Suppressor macrophage (primary cell): ENCODE measurements at regions not wholly inside any gene's neighbourhood (a gene's known extent, or its start where the extent isn't known, plus 50 kb on each side); places are given as distances from the start of the nearest gene placed in this dataset.

Experiments
- DNase-seq, 4 experiments: peaks; one replicate each; pipeline ENCODE4 v3.0.0-alpha.2; 2020 to 2022

GRCh38 chr3:55413236-55413635, 73.9 kb downstream of the WNT5A start:
- DNase-seq = no peak

DNA sequence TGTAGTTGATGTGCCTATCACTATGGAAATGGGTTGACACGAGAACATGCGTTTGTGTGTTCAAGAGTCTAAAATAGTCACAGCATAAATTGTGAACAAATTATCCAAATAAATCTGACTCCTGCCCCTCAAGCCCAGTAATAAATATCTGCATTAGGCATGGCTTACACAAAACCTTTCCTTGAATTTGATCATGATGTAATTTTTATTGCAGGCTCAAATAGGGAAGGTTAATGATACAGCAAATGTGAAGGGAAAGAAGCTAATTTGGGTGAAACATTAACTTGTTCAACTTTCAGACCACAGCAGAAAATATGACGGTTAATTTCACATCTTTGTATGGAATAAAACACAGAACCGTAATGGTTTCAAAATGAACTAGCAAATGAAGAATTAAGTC, 74.6 kb downstream of the WNT5A start:
- DNase-seq = no peak

DNA sequence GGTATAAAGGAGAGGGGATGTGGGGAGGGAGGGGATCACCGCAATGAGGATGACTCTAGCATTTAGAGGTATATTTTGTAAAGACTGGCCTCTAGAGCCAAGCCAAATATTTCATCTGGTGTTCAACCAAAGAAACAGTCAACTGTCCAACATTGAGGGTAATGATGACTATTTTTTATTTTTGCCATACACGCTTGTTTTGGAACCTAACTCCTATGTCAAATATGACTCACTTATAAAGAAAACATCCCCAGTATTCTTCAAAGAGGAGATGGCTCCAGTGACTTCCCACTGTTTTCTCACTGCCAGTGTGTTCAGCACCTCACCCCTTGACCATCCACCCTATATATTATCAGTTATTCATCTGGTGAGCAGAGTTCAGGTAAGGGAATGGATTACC, 77.3 kb downstream of the WNT5A start:
- no peak for DNase-seq

- no peak for DNase-seq
Measured at GRCh38 chr3:55408193-55408826, 78.8 kb downstream of the WNT5A start.

GRCh38 chr3:55407426-55407820, 79.7 kb downstream of the WNT5A start:
- no peak for DNase-seq

GRCh38 chr3:55406696-55407425, 80.2 kb downstream of the WNT5A start:
- DNase-seq = peak in 3 of 4 experiments; percentile 1 to 67 (median 26)

GRCh38 chr3:55405436-55405835, 81.7 kb downstream of the WNT5A start:
- DNase-seq = peak in 1 of 4 experiments; percentile 2

DNA sequence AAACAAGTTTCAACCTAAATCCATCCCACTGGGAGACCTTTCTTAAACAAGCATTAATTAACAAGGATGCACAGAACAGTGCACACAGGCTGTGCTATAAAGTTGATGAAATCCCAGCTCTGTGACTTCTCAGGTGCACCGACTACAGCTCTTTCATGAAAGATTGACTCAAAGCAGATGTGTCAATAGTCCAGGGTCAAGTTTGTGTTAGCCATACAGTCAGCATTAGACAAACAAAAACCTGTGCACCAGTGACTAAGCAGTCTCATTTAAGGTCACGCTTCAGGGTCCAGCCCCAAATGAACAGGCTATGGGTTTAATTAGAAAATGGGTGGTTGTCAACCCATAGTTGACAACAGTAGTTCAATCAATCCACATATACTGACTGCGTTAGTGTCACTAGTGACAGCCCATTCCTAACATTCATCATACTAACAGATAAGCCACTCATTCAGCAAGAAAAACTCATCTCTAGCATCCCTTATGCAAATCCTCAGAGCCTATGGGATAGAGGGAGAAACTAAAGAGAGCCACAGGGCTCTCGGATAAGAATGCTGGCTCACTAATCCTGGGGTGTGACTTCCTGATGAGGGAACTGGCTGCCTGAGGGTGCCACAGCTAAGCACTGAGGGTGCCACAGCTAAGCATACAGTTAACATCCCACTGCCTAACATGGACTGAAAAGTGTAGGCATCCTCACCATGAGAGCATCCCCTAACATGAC, 84.1 kb downstream of the WNT5A start:
- no peak for DNase-seq

DNA sequence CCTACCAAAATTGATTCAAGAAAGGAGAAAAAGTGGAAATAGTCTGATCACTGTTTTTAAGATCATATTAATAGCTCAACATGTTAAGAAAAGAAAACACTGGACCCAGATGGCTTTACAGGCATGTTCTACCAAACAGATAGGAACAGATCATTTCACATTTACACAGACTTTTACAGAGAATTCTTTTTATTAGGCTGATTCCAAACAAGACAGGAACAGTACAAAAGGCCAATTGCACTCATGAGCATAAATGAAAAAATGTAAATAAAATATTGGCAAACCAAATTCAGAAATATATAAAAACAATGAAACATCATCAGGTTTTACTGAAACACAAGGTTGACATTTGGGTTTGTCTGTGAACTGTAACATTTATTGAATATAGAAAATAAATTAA, 106.5 kb downstream of the WNT5A start:
- no peak for DNase-seq

GRCh38 chr3:55376753-55377347, 110.3 kb downstream of the WNT5A start:
- no peak for DNase-seq

GRCh38 chr3:55373423-55373822, 113.7 kb downstream of the WNT5A start:
- DNase-seq = no peak

DNA sequence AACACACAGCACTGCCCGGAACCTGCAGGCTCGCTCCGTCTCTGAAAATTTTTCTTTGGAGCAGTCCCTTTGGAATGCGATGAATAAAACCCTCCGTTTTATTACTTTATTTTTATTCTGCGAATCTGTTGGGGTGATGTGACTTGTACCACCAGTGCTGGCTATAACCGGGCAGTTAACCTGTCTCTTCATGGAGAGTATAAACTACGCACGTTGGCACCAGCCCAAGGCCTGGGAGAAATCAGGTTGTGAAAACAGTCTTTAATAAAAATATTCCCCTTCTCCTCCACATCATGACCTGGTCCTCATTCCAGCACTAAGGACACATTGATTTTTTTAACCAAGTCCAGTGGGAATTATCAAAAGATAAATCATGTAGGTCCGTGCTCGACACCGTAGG, 116.8 kb downstream of the WNT5A start:
- no peak for DNase-seq

DNA sequence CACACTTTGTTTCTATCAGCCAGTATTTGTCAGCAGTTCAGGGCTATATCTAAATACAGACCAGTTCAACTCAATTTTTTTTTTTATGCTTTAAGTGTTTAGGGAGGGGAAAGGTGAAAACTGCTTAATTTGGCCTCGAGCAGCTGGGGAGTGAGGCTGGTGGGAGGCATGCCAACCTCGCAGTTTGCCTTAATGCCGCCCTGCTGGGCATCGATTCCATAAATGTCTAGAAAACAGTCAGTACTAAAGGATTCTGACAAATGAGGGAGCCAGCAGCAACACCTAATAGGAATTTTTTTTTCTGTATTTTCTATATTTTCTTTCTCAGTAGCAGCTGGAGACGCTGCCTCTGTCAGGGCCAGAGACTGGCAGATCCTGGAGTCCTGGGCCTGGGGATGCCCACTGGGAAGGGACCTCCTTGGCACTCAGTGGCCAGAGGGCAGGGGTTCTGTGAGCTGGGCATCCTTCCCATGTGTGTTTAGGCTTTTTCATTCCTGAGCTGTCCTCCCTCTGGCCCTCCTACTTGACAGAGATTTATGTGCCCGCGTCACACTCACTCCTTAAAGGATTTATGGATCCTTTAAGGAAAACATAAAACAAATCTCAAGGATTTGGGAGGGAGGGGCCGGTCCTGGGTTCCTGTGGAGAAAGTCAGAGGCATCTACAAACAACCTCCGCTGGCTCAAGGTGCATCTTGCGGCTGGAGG, 117.8 kb downstream of the WNT5A start:
- DNase-seq = no peak

- no peak for DNase-seq
Measured at GRCh38 chr3:55368366-55368765, 118.7 kb downstream of the WNT5A start.

GRCh38 chr3:55367384-55367783, 119.7 kb downstream of the WNT5A start:
- DNase-seq = no peak

GRCh38 chr3:55364421-55364820, 122.7 kb downstream of the WNT5A start:
- DNase-seq = no peak

GRCh38 chr3:55362210-55362960, 124.7 kb downstream of the WNT5A start:
- DNase-seq = no peak

DNA sequence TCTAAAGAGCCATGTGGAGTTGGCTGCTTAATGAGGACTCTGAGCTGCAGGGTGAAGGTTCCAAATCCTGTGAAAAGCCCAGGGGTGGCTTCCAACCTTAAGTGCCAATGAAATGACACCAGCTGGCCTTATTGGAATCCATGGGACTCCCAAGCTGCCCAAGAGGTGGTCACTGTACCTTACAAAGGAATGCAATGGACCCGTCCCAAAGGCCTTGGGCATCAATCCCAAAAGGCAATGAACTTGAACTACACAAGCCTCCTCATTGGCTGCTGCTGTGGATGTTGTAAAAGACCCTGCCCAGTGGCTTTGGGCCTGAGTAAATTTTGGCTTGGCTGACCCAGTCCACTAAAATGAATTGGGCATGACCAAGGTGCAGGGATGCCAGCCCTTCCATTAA, 129.3 kb downstream of the WNT5A start:
- no peak for DNase-seq

DNA sequence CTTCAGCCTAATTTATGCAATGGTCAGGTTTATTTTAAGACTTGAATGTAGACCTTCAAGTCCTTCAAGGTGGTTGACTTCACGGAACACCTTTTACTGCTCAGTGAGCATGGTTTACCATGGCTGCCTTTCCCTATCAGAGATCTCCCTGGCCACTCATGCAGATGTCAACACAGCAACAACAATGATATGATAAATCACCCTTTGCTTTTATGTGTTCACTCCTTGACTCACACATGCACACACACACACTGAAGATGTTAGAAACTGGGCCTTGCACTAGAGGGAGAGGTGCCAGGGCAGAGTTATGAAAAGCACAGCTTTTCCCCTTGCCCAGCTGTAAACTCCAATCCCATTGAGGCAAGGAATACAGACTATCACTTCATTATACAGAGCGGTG, 134.4 kb downstream of the WNT5A start:
- DNase-seq = no peak

DNA sequence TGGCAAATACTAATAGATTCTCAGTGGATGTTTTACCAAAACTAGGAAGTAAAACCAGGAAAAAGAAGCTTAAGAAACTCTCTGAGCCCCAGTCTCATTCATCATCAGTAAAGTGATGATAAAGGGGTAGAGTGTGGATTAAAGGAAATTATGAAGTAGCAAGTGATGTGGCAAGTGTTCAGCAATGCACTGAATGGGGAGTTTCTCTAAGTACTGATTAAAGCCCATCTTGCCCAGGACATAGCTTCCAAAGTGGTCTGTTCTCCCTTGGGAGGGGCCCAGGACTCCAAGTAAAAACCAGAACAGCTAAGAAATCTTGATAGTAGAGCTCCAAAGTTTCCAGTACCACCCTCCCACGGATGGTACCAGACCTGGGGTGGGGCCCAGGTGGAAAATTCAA, 137.3 kb downstream of the WNT5A start:
- no peak for DNase-seq

GRCh38 chr3:55343486-55344357, 143.4 kb downstream of the WNT5A start:
- no peak for DNase-seq
